GM12878 (cell line): ENCODE measurements at regions not wholly inside any gene's neighbourhood (a gene's known extent, or its start where the extent isn't known, plus 50 kb on each side); places are given as distances from the start of the nearest gene placed in this dataset.

Source experiments
- ATAC-seq: fragments of 200-7000 bp; cut with Tn5 transposase; 3 replicates; pipeline ENCODE4 v1.9.1; 2020; ENCODE audit warnings: mild to moderate bottlenecking, moderate library complexity
- BruUV-seq: library from RNA; stranded (reverse); fragments of 400-500 nt; replicated peaks from 2 replicates; lab custom pipeline; 2021; lab: Mats Ljungman, UMichigan
- CTCF ChIA-PET: fragments of 300-600 bp; sonication (Branson Sonifier 250); formaldehyde crosslinking; extraction: SDS; loops from one replicate; lab custom pipeline; 2021; ENCODE audit warnings: inconsistent platforms; lab: Yijun Ruan, JAX
- POLR2A ChIA-PET: fragments of 350-600 bp; formaldehyde crosslinking; extraction: SDS; loops from one replicate; lab custom pipeline; 2021; ENCODE audit warnings: inconsistent platforms; lab: Charles Lee
- RAD21 ChIA-PET: fragments of 300-600 bp; sonication (Branson Sonifier 250); formaldehyde crosslinking; loops from one replicate; lab custom pipeline; 2023; ENCODE audit warnings: antibody characterized with exemption; ENCODE audit not compliant: unreplicated experiment; lab: Charles Lee
- SMC1A ChIA-PET: fragments of 300-600 bp; sonication (Branson Sonifier 250); formaldehyde crosslinking; loops from one replicate; lab custom pipeline; 2023; ENCODE audit not compliant: unreplicated experiment, uncharacterized antibody; lab: Charles Lee
- DNase-seq: peaks from one replicate; pipeline ENCODE4 v3.0.0-alpha.2; 2011; ENCODE audit warnings: low read depth, low spot score
- FAIRE-seq: peaks from 3 replicates; lab custom pipeline; 2011; peaks lifted over from hg19 to GRCh38; lab: Jason Lieb, UNC
- H2AFZ ChIP-seq: 2 replicates; pipeline ENCODE4 v1.6.0; 2011; ENCODE audit warnings: low read depth, low read length, control low read depth; ENCODE audit not compliant: control insufficient read depth
- H3K27ac ChIP-seq: 2 replicates; pipeline ENCODE4 v1.5.1; 2011; ENCODE audit warnings: control low read depth; ENCODE audit not compliant: control insufficient read depth, insufficient read depth
- H3K27me3 ChIP-seq, 2 experiments: replicated peaks in 1 of 2; 2 replicates each; pipeline versions ENCODE4 v1.6.0 to v1.6.1; 2011; ENCODE audit warnings: low read length in 1 of 2; ENCODE audit not compliant: control insufficient read depth in 2 of 2, insufficient read depth in 2 of 2
- H3K36me3 ChIP-seq, 2 experiments: 2 replicates each; pipeline ENCODE4 v1.5.1; 2011; ENCODE audit warnings: low read length in 1 of 2; ENCODE audit not compliant: control insufficient read depth in 2 of 2, insufficient read depth in 2 of 2
- H3K4me1 ChIP-seq: 2 replicates; pipeline ENCODE4 v1.6.1; 2011; ENCODE audit warnings: mild to moderate bottlenecking, low read length, moderate library complexity, mixed read lengths; ENCODE audit not compliant: control insufficient read depth, insufficient read depth
- H3K4me2 ChIP-seq: 2 replicates; pipeline ENCODE4 v1.6.0; 2011; ENCODE audit warnings: control low read depth; ENCODE audit not compliant: control insufficient read depth, insufficient read depth
- H3K4me3 ChIP-seq: fragments of 200-600 bp; sonication (generic); 2 replicates; pipeline ENCODE4 v1.5.1; 2016
- H3K79me2 ChIP-seq: 2 replicates; pipeline ENCODE4 v1.6.0; 2011; ENCODE audit warnings: low read length; ENCODE audit not compliant: control insufficient read depth, insufficient read depth
- H3K9ac ChIP-seq: 2 replicates; pipeline ENCODE4 v1.8.0; 2011; ENCODE audit warnings: low read length, control low read depth, mixed read lengths; ENCODE audit not compliant: control insufficient read depth, insufficient read depth
- H3K9me3 ChIP-seq: replicated peaks from 3 replicates; pipeline ENCODE4 v1.5.1; 2011; ENCODE audit warnings: mild to moderate bottlenecking, low read length; ENCODE audit not compliant: control insufficient read depth, insufficient read depth
- H4K20me1 ChIP-seq: 2 replicates; pipeline ENCODE4 v1.6.0; 2011; ENCODE audit not compliant: control insufficient read depth, insufficient read depth
- ATF2 ChIP-seq: IDR thresholded peaks from 2 replicates; pipeline ENCODE4 v1.6.1; 2012; ENCODE audit warnings: low read length, inconsistent platforms
- E2F4 ChIP-seq: IDR thresholded peaks from 2 replicates; pipeline ENCODE4 v1.6.1; 2012; ENCODE audit warnings: low read depth, low read length, improper control_type of control experiment
- IKZF1 ChIP-seq: fragments of 450-650 bp; conservative IDR thresholded peaks from 2 replicates; pipeline ENCODE4 v1.6.1; 2017; ENCODE audit warnings: antibody characterized with exemption, mild to moderate bottlenecking
- IRF4 ChIP-seq: IDR thresholded peaks from 2 replicates; pipeline ENCODE4 v1.6.1; 2011; ENCODE audit warnings: low read depth, low read length
- KLF5 ChIP-seq: fragments of 450-650 bp; IDR thresholded peaks from 2 replicates; pipeline ENCODE4 v1.6.1; 2014; ENCODE audit warnings: mild to moderate bottlenecking; ENCODE audit not compliant: partially characterized antibody
- LARP7 ChIP-seq: fragments of 450-650 bp; IDR thresholded peaks from 2 replicates; pipeline ENCODE4 v1.6.1; 2017; ENCODE audit warnings: mild to moderate bottlenecking
- NFXL1 ChIP-seq: fragments of 450-650 bp; IDR thresholded peaks from 2 replicates; pipeline ENCODE4 v1.6.1; 2017; ENCODE audit warnings: antibody characterized with exemption, mild to moderate bottlenecking, borderline replicate concordance
- POLR2AphosphoS2 ChIP-seq: IDR thresholded peaks from 2 replicates; pipeline ENCODE4 v1.6.1; 2011; ENCODE audit warnings: low read depth, mild to moderate bottlenecking, low read length, improper control_type of control experiment, moderate library complexity
- SUPT20H ChIP-seq: IDR thresholded peaks from 2 replicates; pipeline ENCODE4 v1.6.1; 2011; ENCODE audit warnings: low read depth, mild to moderate bottlenecking, low read length, moderate library complexity, borderline replicate concordance; ENCODE audit not compliant: control insufficient read depth
- ZNF687 ChIP-seq: fragments of 450-650 bp; IDR thresholded peaks from 2 replicates; pipeline ENCODE4 v1.6.1; 2017; ENCODE audit warnings: mild to moderate bottlenecking, moderate library complexity
- WGBS: methylation state at CpG from one replicate; pipeline ENCODE4 v1.1.6; 2016; ENCODE audit warnings: low lambda C conversion rate; ENCODE audit not compliant: insufficient replicate concordance, insufficient coverage; ENCODE audit errors: missing lambda C conversion rate; 5-methylcytosine and 5-hydroxymethylcytosine counted together
- in situ Hi-C: fragments of 300-500 bp; cut with MboI; formaldehyde crosslinking; loops from 9 replicates; pipeline ENCODE4 v1.14.3; 2018; ENCODE audit warnings: mixed read lengths
- intact Hi-C: fragments of 100-400 bp; cut with micrococcal nuclease; formaldehyde crosslinking; loops from one replicate; pipeline ENCODE4 v1.14.2; 2022; ENCODE audit not compliant: unreplicated experiment

GRCh38 chr1:228884196-228884595 is 148.9 kb downstream of the RHOU start:
- ChIA-PET RAD21 (no interaction called here), CTCF (no interaction called here), SMC1A (no interaction called here), POLR2A (no interaction called here)
- Histone ChIP-seq H3K79me2 (no peaks in the 10 kb centered on the region), H3K9me3 (no peaks in the 10 kb centered on the region; the same call in 2 of the 3 replicates), H4K20me1 (no peaks in the 10 kb centered on the region), H3K4me2 (no peak overlapping the region), H3K4me3 (no peak overlapping the region), H3K27me3 (no peaks in the 10 kb centered on the region), H3K4me1 (no peaks in the 10 kb centered on the region), H2AFZ (no peak overlapping the region), H3K9ac (no peak overlapping the region), H3K27ac (no peak overlapping the region), H3K36me3 (no peaks in the 10 kb centered on the region)
- DNase-seq (no peak), ATAC-seq (no peak), FAIRE-seq (no peak)
- WGBS: 39% methylated on average over 5 of the region's 5 CpGs
- in situ Hi-C loops: no loop called here
- intact Hi-C loops: no loop called here
- TF ChIP-seq LARP7: no peak
- no peak for TF ChIP-seq IKZF1
- TF ChIP-seq SUPT20H: no peak
- TF ChIP-seq NFXL1: no peak
- no peak for TF ChIP-seq E2F4
- TF ChIP-seq ZNF687: no peak
- no peak for TF ChIP-seq POLR2AphosphoS2
- TF ChIP-seq IRF4: no peak
- TF ChIP-seq ATF2: no peak
- no peak for TF ChIP-seq KLF5
- BruUV-seq: no TSS peak
